ENCODE measurements at regions not wholly inside any gene's neighbourhood (a gene's known extent, or its start where the extent isn't known, plus 50 kb on each side); places are given as distances from the start of the nearest gene placed in this dataset.

GRCh38 chr11:80077113-80077512 is 636.3 kb upstream of the TENM4 start:
- Histone ChIP-seq H3K9me3 (ENCODE audit: low read length) (0 out of 2 replicates have a peak, but pooled peaks cover 10% of the 10 kb centered on the region), H4K20me1 (ENCODE audit: low read length) (no peaks in the 10 kb centered on the region), H3K4me3 (ENCODE audit: low read length) (no peak overlapping the region), H2AFZ (ENCODE audit: low read length) (no peak overlapping the region), H3K9me2 (replicated peaks; ENCODE audit: low read length) (no peaks in the 10 kb centered on the region), H3K79me2 (ENCODE audit: low read length) (no peaks in the 10 kb centered on the region), H3K36me3 (ENCODE audit: low read depth, low read length) (no peaks in the 10 kb centered on the region), H3K27ac (ENCODE audit: low read length) (no peak overlapping the region), H3K4me1 (ENCODE audit: insufficient read depth, low read length) (no peaks in the 10 kb centered on the region), H3F3A (ENCODE audit: low read length, unreplicated experiment) (no peaks in the 10 kb centered on the region), H3K9ac (ENCODE audit: low read length) (no peak overlapping the region), H3K27me3 (ENCODE audit: low read length) (no peaks in the 10 kb centered on the region), H3K4me2 (ENCODE audit: low read length) (no peak overlapping the region)
- intact Hi-C loops (cut with micrococcal nuclease) = no loop called here
- no TSS peak for BruUV-seq (replicated peaks)
- TF ChIP-seq EZH2phosphoT487 (IDR thresholded peaks at IDR 0.05; ENCODE audit: borderline replicate concordance, low read length) = no peak
- TF ChIP-seq CTCF (conservative IDR thresholded peaks at IDR 0.05; ENCODE audit: low read depth, low read length) = no peak
- TF ChIP-seq EZH2 (IDR thresholded peaks at IDR 0.05; ENCODE audit: low read length, unreplicated experiment) = no peak
- CTCF ChIA-PET = no interaction called here
- ATAC-seq (no peak), DNase-seq (no peak)
- POLR2A ChIA-PET (ENCODE audit: unreplicated experiment) = no interaction called here

- Histone ChIP-seq H4K20me1 (ENCODE audit: low read length) (no peaks in the 10 kb centered on the region), H3F3A (ENCODE audit: low read length, unreplicated experiment) (no peaks in the 10 kb centered on the region), H3K9ac (ENCODE audit: low read length) (no peak overlapping the region), H3K4me1 (ENCODE audit: insufficient read depth, low read length) (no peaks in the 10 kb centered on the region), H3K4me3 (ENCODE audit: low read length) (no peak overlapping the region), H3K36me3 (ENCODE audit: low read depth, low read length) (no peaks in the 10 kb centered on the region), H3K27ac (ENCODE audit: low read length) (no peak overlapping the region), H3K9me3 (ENCODE audit: low read length) (0 out of 2 replicates have a peak, but pooled peaks cover 10% of the 10 kb centered on the region), H3K27me3 (ENCODE audit: low read length) (no peaks in the 10 kb centered on the region), H3K79me2 (ENCODE audit: low read length) (no peaks in the 10 kb centered on the region), H3K4me2 (ENCODE audit: low read length) (no peak overlapping the region), H3K9me2 (replicated peaks; ENCODE audit: low read length) (no peaks in the 10 kb centered on the region), H2AFZ (ENCODE audit: low read length) (no peak overlapping the region)
- intact Hi-C loops (cut with micrococcal nuclease) = no loop called here
- BruUV-seq (replicated peaks) = no TSS peak
- ATAC-seq = no peak
- ChIA-PET POLR2A (ENCODE audit: unreplicated experiment) (no interaction called here), CTCF (no interaction called here)
- no peak for DNase-seq
- TF ChIP-seq EZH2 (IDR thresholded peaks at IDR 0.05; ENCODE audit: low read length, unreplicated experiment) = no peak
- TF ChIP-seq EZH2phosphoT487 (IDR thresholded peaks at IDR 0.05; ENCODE audit: borderline replicate concordance, low read length) = no peak
- TF ChIP-seq CTCF (conservative IDR thresholded peaks at IDR 0.05; ENCODE audit: low read depth, low read length) = no peak
Observed at GRCh38 chr11:80074837-80075236, 634.0 kb upstream of the TENM4 start.

GRCh38 chr11:80066291-80066690 is 625.5 kb upstream of the TENM4 start:
- H3K27me3 ChIP-seq (ENCODE audit: low read length) = no peaks in the 10 kb centered on the region
- no peaks in the 10 kb centered on the region for H3K9me2 ChIP-seq (replicated peaks; ENCODE audit: low read length)
- TF ChIP-seq EZH2 (IDR thresholded peaks at IDR 0.05; ENCODE audit: low read length, unreplicated experiment) (no peak), CTCF (conservative IDR thresholded peaks at IDR 0.05; ENCODE audit: low read depth, low read length) (no peak), EZH2phosphoT487 (IDR thresholded peaks at IDR 0.05; ENCODE audit: borderline replicate concordance, low read length) (no peak)
- 0 out of 2 replicates have a peak, but pooled peaks cover 13% of the 10 kb centered on the region for H3K9me3 ChIP-seq (ENCODE audit: low read length)
- ATAC-seq = no peak
- H2AFZ ChIP-seq (ENCODE audit: low read length) = no peak overlapping the region
- BruUV-seq (replicated peaks) = no TSS peak
- H4K20me1 ChIP-seq (ENCODE audit: low read length) = no peaks in the 10 kb centered on the region
- H3F3A ChIP-seq (ENCODE audit: low read length, unreplicated experiment) = no peaks in the 10 kb centered on the region
- DNase-seq = no peak
- H3K4me1 ChIP-seq (ENCODE audit: insufficient read depth, low read length) = no peaks in the 10 kb centered on the region
- no peak overlapping the region for H3K4me3 ChIP-seq (ENCODE audit: low read length)
- ChIA-PET POLR2A (ENCODE audit: unreplicated experiment) (no interaction called here), CTCF (no interaction called here)
- H3K27ac ChIP-seq (ENCODE audit: low read length) = no peak overlapping the region
- H3K36me3 ChIP-seq (ENCODE audit: low read depth, low read length) = no peaks in the 10 kb centered on the region
- intact Hi-C loops (cut with micrococcal nuclease) = no loop called here
- H3K4me2 ChIP-seq (ENCODE audit: low read length) = no peak overlapping the region
- H3K79me2 ChIP-seq (ENCODE audit: low read length) = no peaks in the 10 kb centered on the region
- H3K9ac ChIP-seq (ENCODE audit: low read length) = no peak overlapping the region

Data from PC-3 (cell line).